H1 (cell line): ENCODE measurements at regions not wholly inside any gene's neighbourhood (a gene's known extent, or its start where the extent isn't known, plus 50 kb on each side); places are given as distances from the start of the nearest gene placed in this dataset.

Source experiments
- BRCA1 ChIP-seq: IDR thresholded peaks from 2 replicates; pipeline ENCODE4 v1.6.1; 2012; ENCODE audit warnings: low read depth, low read length, improper control_type of control experiment
- CBX5 ChIP-seq: fragments of 300-800, 300-1000 bp; sonication (generic); IDR thresholded peaks from 2 replicates; pipeline ENCODE4 v1.7.1; 2016; ENCODE audit warnings: antibody characterized with exemption, low read length, low read depth
- CTCF ChIP-seq, 3 experiments: IDR thresholded peaks; 1 replicate in 2 of 3; 2 replicates in 1 of 3; pipeline versions ENCODE4 v1.5.1 to v1.6.1; 2011; ENCODE audit warnings: low read length in 3 of 3, mild to moderate bottlenecking in 3 of 3, inconsistent platforms in 2 of 3, low read depth in 1 of 3, moderate library complexity in 1 of 3; ENCODE audit not compliant: insufficient read depth in 1 of 3; ENCODE audit errors: control extremely low read depth in 1 of 3
- JUND ChIP-seq: IDR thresholded peaks from 2 replicates; pipeline ENCODE4 v1.6.1; 2011; ENCODE audit warnings: mild to moderate bottlenecking, improper control_type of control experiment, low read length
- KDM1A ChIP-seq: fragments of 200-600, 300-600 bp; sonication (generic); IDR thresholded peaks from 2 replicates; pipeline ENCODE4 v1.7.1; 2016; ENCODE audit warnings: mild to moderate bottlenecking, low read length, borderline replicate concordance
- KDM4A ChIP-seq: IDR thresholded peaks from one replicate; pipeline ENCODE4 v1.7.1; 2012; ENCODE audit warnings: low read depth, mild to moderate bottlenecking, moderate library complexity, low read length, inconsistent platforms; ENCODE audit not compliant: severe bottlenecking
- POLR2A ChIP-seq, 2 experiments: IDR thresholded peaks; 1 replicate in 1 of 2; 2 replicates in 1 of 2; pipeline ENCODE4 v1.6.1; 2011; ENCODE audit warnings: low read depth in 2 of 2, low read length in 2 of 2, mild to moderate bottlenecking in 2 of 2; ENCODE audit errors: control extremely low read depth in 1 of 2

GRCh38 chr3:187930021-187930420, 184.8 kb upstream of the BCL6 start:
- no peak for TF ChIP-seq POLR2A (IDR thresholded peaks at IDR 0.05; ENCODE audit: control extremely low read depth in 1 of 2, low read depth in 2 of 2, low read length in 2 of 2)
- TF ChIP-seq KDM1A: no peak
- no peak for TF ChIP-seq CTCF (IDR thresholded peaks at IDR 0.05; ENCODE audit: control extremely low read depth in 1 of 3, insufficient read depth in 1 of 3, low read depth in 1 of 3, low read length in 3 of 3)
- no peak for TF ChIP-seq CBX5
- TF ChIP-seq BRCA1: no peak
- TF ChIP-seq KDM4A: no peak
- no peak for TF ChIP-seq JUND
